ENCODE measurements at regions not wholly inside any gene's neighbourhood (a gene's known extent, or its start where the extent isn't known, plus 50 kb on each side); places are given as distances from the start of the nearest gene placed in this dataset.

GRCh38 chr2:160984426-160985077, 175.7 kb upstream of the TANK start:
- H3K27ac ChIP-seq (ENCODE audit: low read depth, low read length) = no peak overlapping the region
- H3K9ac ChIP-seq (ENCODE audit: low read depth in 1 of 2, low read length in 2 of 2) = no peak overlapping the region
- H3K4me3 ChIP-seq (ENCODE audit: low read depth in 1 of 2, low read length in 2 of 2) = no peak overlapping the region

GRCh38 chr2:160989778-160990177, 170.4 kb upstream of the TANK start:
- Histone ChIP-seq H3K27ac (ENCODE audit: low read depth, low read length) (no peak overlapping the region), H3K36me3 (ENCODE audit: control insufficient read depth in 1 of 2, insufficient read depth in 2 of 2, low read length in 2 of 2) (no peaks in the 10 kb centered on the region), H3K27me3 (ENCODE audit: control insufficient read depth in 1 of 2, insufficient read depth in 2 of 2, low read length in 2 of 2) (no peaks in the 10 kb centered on the region), H3K4me1 (ENCODE audit: control insufficient read depth in 1 of 2, insufficient read depth in 2 of 2, low read length in 2 of 2) (no peaks in the 10 kb centered on the region), H3K9ac (ENCODE audit: low read depth in 1 of 2, low read length in 2 of 2) (no peak overlapping the region), H3K4me3 (ENCODE audit: low read depth in 1 of 2, low read length in 2 of 2) (no peak overlapping the region), H3K9me3 (ENCODE audit: control insufficient read depth in 1 of 2, low read length in 2 of 2) (no peaks in the 10 kb centered on the region)

More at GRCh38 chr2:160984426-160985077, 175.7 kb upstream of the TANK start:
- H3K36me3 ChIP-seq (ENCODE audit: control insufficient read depth in 1 of 2, insufficient read depth in 2 of 2, low read length in 2 of 2) = no peaks in the 10 kb centered on the region
- H3K27me3 ChIP-seq (ENCODE audit: control insufficient read depth in 1 of 2, insufficient read depth in 2 of 2, low read length in 2 of 2) = no peaks in the 10 kb centered on the region
- no peaks in the 10 kb centered on the region for H3K4me1 ChIP-seq (ENCODE audit: control insufficient read depth in 1 of 2, insufficient read depth in 2 of 2, low read length in 2 of 2)
- H3K9me3 ChIP-seq (ENCODE audit: control insufficient read depth in 1 of 2, low read length in 2 of 2) = no peaks in the 10 kb centered on the region

GRCh38 chr2:160993654-160994061, 166.6 kb upstream of the TANK start:
- Histone ChIP-seq H3K9ac (ENCODE audit: low read depth in 1 of 2, low read length in 2 of 2) (no peak overlapping the region), H3K27me3 (ENCODE audit: control insufficient read depth in 1 of 2, insufficient read depth in 2 of 2, low read length in 2 of 2) (no peaks in the 10 kb centered on the region), H3K4me1 (ENCODE audit: control insufficient read depth in 1 of 2, insufficient read depth in 2 of 2, low read length in 2 of 2) (no peaks in the 10 kb centered on the region), H3K27ac (ENCODE audit: low read depth, low read length) (no peak overlapping the region), H3K36me3 (ENCODE audit: control insufficient read depth in 1 of 2, insufficient read depth in 2 of 2, low read length in 2 of 2) (no peaks in the 10 kb centered on the region), H3K4me3 (ENCODE audit: low read depth in 1 of 2, low read length in 2 of 2) (no peak overlapping the region), H3K9me3 (ENCODE audit: control insufficient read depth in 1 of 2, low read length in 2 of 2) (no peaks in the 10 kb centered on the region)

- Histone ChIP-seq H3K36me3 (ENCODE audit: control insufficient read depth in 1 of 2, insufficient read depth in 2 of 2, low read length in 2 of 2) (no peaks in the 10 kb centered on the region), H3K4me3 (ENCODE audit: low read depth in 1 of 2, low read length in 2 of 2) (no peak overlapping the region), H3K27ac (ENCODE audit: low read depth, low read length) (no peak overlapping the region), H3K4me1 (ENCODE audit: control insufficient read depth in 1 of 2, insufficient read depth in 2 of 2, low read length in 2 of 2) (no peaks in the 10 kb centered on the region), H3K9ac (ENCODE audit: low read depth in 1 of 2, low read length in 2 of 2) (no peak overlapping the region), H3K27me3 (ENCODE audit: control insufficient read depth in 1 of 2, insufficient read depth in 2 of 2, low read length in 2 of 2) (no peaks in the 10 kb centered on the region), H3K9me3 (ENCODE audit: control insufficient read depth in 1 of 2, low read length in 2 of 2) (no peaks in the 10 kb centered on the region)
These were observed 165.9 kb upstream of the TANK start for GRCh38 chr2:160994141-160995002.

GRCh38 chr2:160996584-160996983, 163.6 kb upstream of the TANK start:
- H3K9ac ChIP-seq (ENCODE audit: low read depth in 1 of 2, low read length in 2 of 2) = no peak overlapping the region
- no peaks in the 10 kb centered on the region for H3K9me3 ChIP-seq (ENCODE audit: control insufficient read depth in 1 of 2, low read length in 2 of 2)
- no peaks in the 10 kb centered on the region for H3K36me3 ChIP-seq (ENCODE audit: control insufficient read depth in 1 of 2, insufficient read depth in 2 of 2, low read length in 2 of 2)
- no peak overlapping the region for H3K27ac ChIP-seq (ENCODE audit: low read depth, low read length)
- no peaks in the 10 kb centered on the region for H3K27me3 ChIP-seq (ENCODE audit: control insufficient read depth in 1 of 2, insufficient read depth in 2 of 2, low read length in 2 of 2)
- H3K4me1 ChIP-seq (ENCODE audit: control insufficient read depth in 1 of 2, insufficient read depth in 2 of 2, low read length in 2 of 2) = no peaks in the 10 kb centered on the region
- H3K4me3 ChIP-seq (ENCODE audit: low read depth in 1 of 2, low read length in 2 of 2) = no peak overlapping the region

- H3K36me3 ChIP-seq (ENCODE audit: control insufficient read depth in 1 of 2, insufficient read depth in 2 of 2, low read length in 2 of 2) = no peaks in the 10 kb centered on the region
These were observed 155.8 kb upstream of the TANK start for GRCh38 chr2:161004379-161004778.

GRCh38 chr2:161005170-161005569, 155.1 kb upstream of the TANK start:
- no peak overlapping the region for H3K9ac ChIP-seq (ENCODE audit: low read depth in 1 of 2, low read length in 2 of 2)
- no peaks in the 10 kb centered on the region for H3K4me1 ChIP-seq (ENCODE audit: control insufficient read depth in 1 of 2, insufficient read depth in 2 of 2, low read length in 2 of 2)
- H3K9me3 ChIP-seq (ENCODE audit: control insufficient read depth in 1 of 2, low read length in 2 of 2) = no peaks in the 10 kb centered on the region
- no peak overlapping the region for H3K4me3 ChIP-seq (ENCODE audit: low read depth in 1 of 2, low read length in 2 of 2)
- H3K27ac ChIP-seq (ENCODE audit: low read depth, low read length) = no peak overlapping the region
- H3K27me3 ChIP-seq (ENCODE audit: control insufficient read depth in 1 of 2, insufficient read depth in 2 of 2, low read length in 2 of 2) = peaks cover 0 to 3% of the 10 kb centered on the region in 2 donors
- H3K36me3 ChIP-seq (ENCODE audit: control insufficient read depth in 1 of 2, insufficient read depth in 2 of 2, low read length in 2 of 2) = no peaks in the 10 kb centered on the region

More at GRCh38 chr2:161004379-161004778, 155.8 kb upstream of the TANK start:
- no peaks in the 10 kb centered on the region for H3K9me3 ChIP-seq (ENCODE audit: control insufficient read depth in 1 of 2, low read length in 2 of 2)
- H3K27me3 ChIP-seq (ENCODE audit: control insufficient read depth in 1 of 2, insufficient read depth in 2 of 2, low read length in 2 of 2) = peaks cover 0 to 3% of the 10 kb centered on the region in 2 donors
- no peaks in the 10 kb centered on the region for H3K4me1 ChIP-seq (ENCODE audit: control insufficient read depth in 1 of 2, insufficient read depth in 2 of 2, low read length in 2 of 2)
- H3K9ac ChIP-seq (ENCODE audit: low read depth in 1 of 2, low read length in 2 of 2) = no peak overlapping the region
- no peak overlapping the region for H3K4me3 ChIP-seq (ENCODE audit: low read depth in 1 of 2, low read length in 2 of 2)
- H3K27ac ChIP-seq (ENCODE audit: low read depth, low read length) = no peak overlapping the region

GRCh38 chr2:161008311-161008710, 151.9 kb upstream of the TANK start:
- Histone ChIP-seq H3K9ac (ENCODE audit: low read depth in 1 of 2, low read length in 2 of 2) (no peak overlapping the region), H3K27me3 (ENCODE audit: control insufficient read depth in 1 of 2, insufficient read depth in 2 of 2, low read length in 2 of 2) (peaks cover 0 to 3% of the 10 kb centered on the region in 2 donors), H3K27ac (ENCODE audit: low read depth, low read length) (no peak overlapping the region), H3K9me3 (ENCODE audit: control insufficient read depth in 1 of 2, low read length in 2 of 2) (no peaks in the 10 kb centered on the region), H3K4me1 (ENCODE audit: control insufficient read depth in 1 of 2, insufficient read depth in 2 of 2, low read length in 2 of 2) (no peaks in the 10 kb centered on the region), H3K4me3 (ENCODE audit: low read depth in 1 of 2, low read length in 2 of 2) (no peak overlapping the region), H3K36me3 (ENCODE audit: control insufficient read depth in 1 of 2, insufficient read depth in 2 of 2, low read length in 2 of 2) (no peaks in the 10 kb centered on the region)

GRCh38 chr2:161010503-161011015, 149.7 kb upstream of the TANK start:
- H3K9ac ChIP-seq (ENCODE audit: low read depth in 1 of 2, low read length in 2 of 2) = no peak overlapping the region
- no peak overlapping the region for H3K27ac ChIP-seq (ENCODE audit: low read depth, low read length)
- H3K4me3 ChIP-seq (ENCODE audit: low read depth in 1 of 2, low read length in 2 of 2) = no peak overlapping the region
- H3K9me3 ChIP-seq (ENCODE audit: control insufficient read depth in 1 of 2, low read length in 2 of 2) = no peaks in the 10 kb centered on the region
- peaks cover 0 to 3% of the 10 kb centered on the region in 2 donors for H3K27me3 ChIP-seq (ENCODE audit: control insufficient read depth in 1 of 2, insufficient read depth in 2 of 2, low read length in 2 of 2)
- no peaks in the 10 kb centered on the region for H3K4me1 ChIP-seq (ENCODE audit: control insufficient read depth in 1 of 2, insufficient read depth in 2 of 2, low read length in 2 of 2)
- no peaks in the 10 kb centered on the region for H3K36me3 ChIP-seq (ENCODE audit: control insufficient read depth in 1 of 2, insufficient read depth in 2 of 2, low read length in 2 of 2)

- H3K27me3 ChIP-seq (ENCODE audit: control insufficient read depth in 1 of 2, insufficient read depth in 2 of 2, low read length in 2 of 2) = no peaks in the 10 kb centered on the region
- H3K9me3 ChIP-seq (ENCODE audit: control insufficient read depth in 1 of 2, low read length in 2 of 2) = no peaks in the 10 kb centered on the region
- no peak overlapping the region for H3K4me3 ChIP-seq (ENCODE audit: low read depth in 1 of 2, low read length in 2 of 2)
- H3K36me3 ChIP-seq (ENCODE audit: control insufficient read depth in 1 of 2, insufficient read depth in 2 of 2, low read length in 2 of 2) = no peaks in the 10 kb centered on the region
- no peaks in the 10 kb centered on the region for H3K4me1 ChIP-seq (ENCODE audit: control insufficient read depth in 1 of 2, insufficient read depth in 2 of 2, low read length in 2 of 2)
- H3K27ac ChIP-seq (ENCODE audit: low read depth, low read length) = no peak overlapping the region
- no peak overlapping the region for H3K9ac ChIP-seq (ENCODE audit: low read depth in 1 of 2, low read length in 2 of 2)
These were observed 142.3 kb upstream of the TANK start for GRCh38 chr2:161017780-161018470.

Measured in duodenal mucosa (tissue), 2 donors.